HepG2 (cell line): ENCODE measurements at regions not wholly inside any gene's neighbourhood (a gene's known extent, or its start where the extent isn't known, plus 50 kb on each side); places are given as distances from the start of the nearest gene placed in this dataset.

ENCODE experiments used
- ATAC-seq: fragments of 200-7000 bp; cut with Tn5 transposase; 3 replicates; pipeline ENCODE4 v1.9.1; 2020; ENCODE audit warnings: mild to moderate bottlenecking, moderate library complexity
- BruUV-seq: library from RNA; stranded (reverse); fragments of 400-500 nt; replicated peaks from 2 replicates; lab custom pipeline; 2021; lab: Mats Ljungman, UMichigan
- CTCF ChIA-PET: fragments of 300-600 bp; formaldehyde crosslinking; extraction: SDS; loops from one replicate; lab custom pipeline; 2021; ENCODE audit warnings: low total read pairs, inconsistent platforms, low intra/inter-chr PET ratio; lab: Yijun Ruan, JAX
- POLR2A ChIA-PET: fragments of 350-600 bp; sonication (Branson Sonifier 250); formaldehyde crosslinking; loops from one replicate; lab custom pipeline; 2020; ENCODE audit warnings: antibody characterized with exemption, inconsistent platforms; lab: Yijun Ruan, JAX
- DNase-seq: peaks from one replicate; pipeline ENCODE4 v3.0.0-alpha.2; 2015; ENCODE audit warnings: low spot score
- FAIRE-seq: peaks from 3 replicates; lab custom pipeline; 2011; peaks lifted over from hg19 to GRCh38; lab: Jason Lieb, UNC
- H2AFZ ChIP-seq: one replicate; pipeline ENCODE4 v1.6.1; 2011; ENCODE audit warnings: low read length, inconsistent platforms
- H3K27ac ChIP-seq: fragments of 300-600 bp; 3 replicates; pipeline ENCODE4 v1.8.0; 2011; ENCODE audit warnings: mixed run types, mild to moderate bottlenecking, mixed read lengths, low read length, inconsistent platforms; ENCODE audit not compliant: insufficient read depth; ENCODE audit errors: extremely low read length
- H3K27me3 ChIP-seq, 2 experiments: fragments of 200-600 bp in 1 of 2; 2 replicates in 1 of 2; 3 replicates in 1 of 2; pipeline versions ENCODE4 v1.6.0 to v1.8.0; 2011; ENCODE audit warnings: low read length in 2 of 2, mild to moderate bottlenecking in 2 of 2, moderate library complexity in 2 of 2, inconsistent platforms in 1 of 2; ENCODE audit not compliant: insufficient read depth in 2 of 2, control insufficient read depth in 1 of 2
- H3K36me3 ChIP-seq, 2 experiments: fragments of 200-600 bp in 1 of 2; replicated peaks in 1 of 2; 2 replicates in 1 of 2; 3 replicates in 1 of 2; pipeline versions ENCODE4 v1.5.1 to v1.8.0; 2011; ENCODE audit warnings: low read length in 2 of 2, inconsistent platforms in 1 of 2; ENCODE audit not compliant: insufficient read depth in 2 of 2, control insufficient read depth in 1 of 2
- H3K4me1 ChIP-seq: 2 replicates; pipeline ENCODE4 v1.5.1; 2012; ENCODE audit warnings: low read length, inconsistent platforms; ENCODE audit not compliant: insufficient read depth
- H3K4me2 ChIP-seq: 2 replicates; pipeline ENCODE4 v1.6.0; 2011; ENCODE audit warnings: low read depth, low read length, inconsistent platforms
- H3K4me3 ChIP-seq, 3 experiments: fragments of 200-600 bp in 1 of 3; sonication (generic), shearing (Covaris generic) in 1 of 3; replicated peaks in 1 of 3; 2 replicates each; pipeline ENCODE4 v1.5.1; 2011 to 2016; ENCODE audit warnings: low read length in 3 of 3, inconsistent platforms in 2 of 3, low read depth in 2 of 3, mild to moderate bottlenecking in 2 of 3, control low read depth in 1 of 3, mixed read lengths in 1 of 3; ENCODE audit not compliant: insufficient read depth in 1 of 3
- H3K79me2 ChIP-seq: one replicate; pipeline ENCODE4 v1.6.1; 2011; ENCODE audit warnings: low read length, inconsistent platforms; ENCODE audit not compliant: insufficient read depth
- H3K9ac ChIP-seq: 2 replicates; pipeline ENCODE4 v1.6.0; 2011; ENCODE audit warnings: mild to moderate bottlenecking, low read depth, low read length, inconsistent platforms; ENCODE audit not compliant: insufficient read depth
- H3K9me3 ChIP-seq: 2 replicates; pipeline ENCODE4 v1.5.1; 2012; ENCODE audit warnings: mild to moderate bottlenecking, low read length
- H4K20me1 ChIP-seq: 2 replicates; pipeline ENCODE4 v1.6.0; 2011; ENCODE audit warnings: inconsistent platforms, mild to moderate bottlenecking, low read length, moderate library complexity; ENCODE audit not compliant: insufficient read depth
- ZFP62 ChIP-seq: sonication (generic); formaldehyde crosslinking; IDR thresholded peaks from 2 replicates; pipeline ENCODE4 v1.4.0; 2020; ENCODE audit warnings: missing genetic modification reagents
- ZNF841 ChIP-seq: sonication (generic); formaldehyde crosslinking; IDR thresholded peaks from 2 replicates; pipeline ENCODE4 v1.8.1; 2023; ENCODE audit warnings: missing genetic modification reagents, borderline replicate concordance
- WGBS: methylation state at CpG from one replicate; pipeline ENCODE4 v1.1.6; 2017; ENCODE audit warnings: low lambda C conversion rate; 5-methylcytosine and 5-hydroxymethylcytosine counted together
- in situ Hi-C: cut with HindIII; loops from 2 replicates; pipeline ENCODE4 v1.10.0; 2017; ENCODE audit warnings: low pct_unique_long_range_greater_than_20kb; ENCODE audit not compliant: extremely low pct_ligation_motif_present
- intact Hi-C: fragments of 100-400 bp; cut with micrococcal nuclease; formaldehyde crosslinking; loops from one replicate; pipeline ENCODE4 v1.10.0; 2022; ENCODE audit not compliant: unreplicated experiment
- TF ChIP-seq, protein P1 (sequence below): sonication (generic); formaldehyde crosslinking; IDR thresholded peaks from 2 replicates; pipeline ENCODE4 v1.5.1; 2020; ENCODE audit warnings: missing genetic modification reagents, mild to moderate bottlenecking, borderline replicate concordance
- TF ChIP-seq, protein P2 (sequence below): sonication (generic); formaldehyde crosslinking; conservative IDR thresholded peaks from 2 replicates; pipeline ENCODE4 v1.4.0; 2020; ENCODE audit warnings: mild to moderate bottlenecking, missing genetic modification reagents, moderate library complexity

DNA sequence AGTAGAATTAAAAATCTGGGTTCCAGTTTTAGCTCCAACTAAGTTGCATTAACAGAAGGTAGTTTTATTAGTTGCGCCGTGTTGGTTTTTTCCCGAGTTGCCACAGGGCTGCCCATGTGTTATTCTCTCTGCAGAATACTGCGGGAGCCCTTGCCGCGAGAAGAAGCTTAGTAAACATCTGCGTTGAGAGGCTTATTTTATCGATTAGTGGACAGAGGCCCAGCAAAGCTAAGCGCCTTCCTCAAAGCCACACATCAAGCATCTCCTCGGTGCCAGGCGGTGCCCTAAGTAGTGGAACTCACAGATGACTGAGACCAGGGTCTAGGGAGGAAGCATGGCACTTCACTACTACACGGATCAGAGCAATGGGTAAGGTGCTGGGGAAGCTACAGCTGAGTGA, 212.3 kb upstream of the IRX5 start:
- Histone ChIP-seq H3K4me2 (no peak overlapping the region), H3K27ac (no peak overlapping the region), H3K27me3 (no peaks in the 10 kb centered on the region; a peak in 3 of 5 replicates), H3K4me1 (peaks cover 19% of the 10 kb centered on the region), H3K4me3 (no peak overlapping the region), H3K9me3 (no peaks in the 10 kb centered on the region), H3K9ac (no peak overlapping the region), H3K36me3 (no peaks in the 10 kb centered on the region), H4K20me1 (no peaks in the 10 kb centered on the region), H2AFZ (no peak overlapping the region), H3K79me2 (no peaks in the 10 kb centered on the region)
- no TSS peak for BruUV-seq
- 52% methylated on average over 12 of the region's 12 CpGs for WGBS
- intact Hi-C loops: no loop called here
- TF ChIP-seq, protein P1, sequence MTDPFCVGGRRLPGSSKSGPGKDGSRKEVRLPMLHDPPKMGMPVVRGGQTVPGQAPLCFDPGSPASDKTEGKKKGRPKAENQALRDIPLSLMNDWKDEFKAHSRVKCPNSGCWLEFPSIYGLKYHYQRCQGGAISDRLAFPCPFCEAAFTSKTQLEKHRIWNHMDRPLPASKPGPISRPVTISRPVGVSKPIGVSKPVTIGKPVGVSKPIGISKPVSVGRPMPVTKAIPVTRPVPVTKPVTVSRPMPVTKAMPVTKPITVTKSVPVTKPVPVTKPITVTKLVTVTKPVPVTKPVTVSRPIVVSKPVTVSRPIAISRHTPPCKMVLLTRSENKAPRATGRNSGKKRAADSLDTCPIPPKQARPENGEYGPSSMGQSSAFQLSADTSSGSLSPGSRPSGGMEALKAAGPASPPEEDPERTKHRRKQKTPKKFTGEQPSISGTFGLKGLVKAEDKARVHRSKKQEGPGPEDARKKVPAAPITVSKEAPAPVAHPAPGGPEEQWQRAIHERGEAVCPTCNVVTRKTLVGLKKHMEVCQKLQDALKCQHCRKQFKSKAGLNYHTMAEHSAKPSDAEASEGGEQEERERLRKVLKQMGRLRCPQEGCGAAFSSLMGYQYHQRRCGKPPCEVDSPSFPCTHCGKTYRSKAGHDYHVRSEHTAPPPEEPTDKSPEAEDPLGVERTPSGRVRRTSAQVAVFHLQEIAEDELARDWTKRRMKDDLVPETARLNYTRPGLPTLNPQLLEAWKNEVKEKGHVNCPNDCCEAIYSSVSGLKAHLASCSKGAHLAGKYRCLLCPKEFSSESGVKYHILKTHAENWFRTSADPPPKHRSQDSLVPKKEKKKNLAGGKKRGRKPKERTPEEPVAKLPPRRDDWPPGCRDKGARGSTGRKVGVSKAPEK: no peak
- TF ChIP-seq ZNF841 (CRISPR knock-in tag): no peak
- TF ChIP-seq ZFP62 (CRISPR knock-in tag): no peak
- TF ChIP-seq, protein P2, sequence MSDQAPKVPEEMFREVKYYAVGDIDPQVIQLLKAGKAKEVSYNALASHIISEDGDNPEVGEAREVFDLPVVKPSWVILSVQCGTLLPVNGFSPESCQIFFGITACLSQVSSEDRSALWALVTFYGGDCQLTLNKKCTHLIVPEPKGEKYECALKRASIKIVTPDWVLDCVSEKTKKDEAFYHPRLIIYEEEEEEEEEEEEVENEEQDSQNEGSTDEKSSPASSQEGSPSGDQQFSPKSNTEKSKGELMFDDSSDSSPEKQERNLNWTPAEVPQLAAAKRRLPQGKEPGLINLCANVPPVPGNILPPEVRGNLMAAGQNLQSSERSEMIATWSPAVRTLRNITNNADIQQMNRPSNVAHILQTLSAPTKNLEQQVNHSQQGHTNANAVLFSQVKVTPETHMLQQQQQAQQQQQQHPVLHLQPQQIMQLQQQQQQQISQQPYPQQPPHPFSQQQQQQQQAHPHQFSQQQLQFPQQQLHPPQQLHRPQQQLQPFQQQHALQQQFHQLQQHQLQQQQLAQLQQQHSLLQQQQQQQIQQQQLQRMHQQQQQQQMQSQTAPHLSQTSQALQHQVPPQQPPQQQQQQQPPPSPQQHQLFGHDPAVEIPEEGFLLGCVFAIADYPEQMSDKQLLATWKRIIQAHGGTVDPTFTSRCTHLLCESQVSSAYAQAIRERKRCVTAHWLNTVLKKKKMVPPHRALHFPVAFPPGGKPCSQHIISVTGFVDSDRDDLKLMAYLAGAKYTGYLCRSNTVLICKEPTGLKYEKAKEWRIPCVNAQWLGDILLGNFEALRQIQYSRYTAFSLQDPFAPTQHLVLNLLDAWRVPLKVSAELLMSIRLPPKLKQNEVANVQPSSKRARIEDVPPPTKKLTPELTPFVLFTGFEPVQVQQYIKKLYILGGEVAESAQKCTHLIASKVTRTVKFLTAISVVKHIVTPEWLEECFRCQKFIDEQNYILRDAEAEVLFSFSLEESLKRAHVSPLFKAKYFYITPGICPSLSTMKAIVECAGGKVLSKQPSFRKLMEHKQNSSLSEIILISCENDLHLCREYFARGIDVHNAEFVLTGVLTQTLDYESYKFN: no peak
- in situ Hi-C loops: no loop called here
- FAIRE-seq (no peak), ATAC-seq (no peak), DNase-seq (no peak)
- ChIA-PET POLR2A (no interaction called here), CTCF (no interaction called here)
